Ectodermal cell (in vitro differentiated cells): ENCODE measurements at regions not wholly inside any gene's neighbourhood (a gene's known extent, or its start where the extent isn't known, plus 50 kb on each side); places are given as distances from the start of the nearest gene placed in this dataset.
"Not testable (repeated sequence)": the region's sequence is repeated elsewhere in the genome, so short reads cannot be mapped to it uniquely, and the experiment has no call there.

ENCODE experiments used
- H3K27ac ChIP-seq: 2 replicates; pipeline ENCODE4 v1.7.0; 2013; ENCODE audit warnings: mild to moderate bottlenecking, low read depth, low read length; ENCODE audit not compliant: insufficient read depth, poor library complexity, severe bottlenecking
- H3K27me3 ChIP-seq: 2 replicates; pipeline ENCODE4 v1.7.0; 2013; ENCODE audit warnings: mild to moderate bottlenecking, low read length; ENCODE audit not compliant: insufficient read depth, control insufficient read depth, poor library complexity, severe bottlenecking
- H3K36me3 ChIP-seq: one replicate; pipeline ENCODE4 v1.7.0; 2013; ENCODE audit warnings: low read length; ENCODE audit not compliant: control insufficient read depth, insufficient read depth
- H3K4me1 ChIP-seq: one replicate; pipeline ENCODE4 v1.7.0; 2013; ENCODE audit warnings: low read length; ENCODE audit not compliant: control insufficient read depth, insufficient read depth
- H3K4me3 ChIP-seq: 2 replicates; pipeline ENCODE4 v1.7.0; 2013; ENCODE audit warnings: low read depth, low read length, control low read depth; ENCODE audit not compliant: insufficient read depth
- H3K9me3 ChIP-seq: 2 replicates; pipeline ENCODE4 v1.7.0; 2013; ENCODE audit warnings: mild to moderate bottlenecking, low read length, moderate library complexity; ENCODE audit not compliant: control insufficient read depth
- WGBS, 2 experiments: methylation state at CpG; one replicate each; pipeline ENCODE4 v1.1.7; 2013; ENCODE audit warnings: missing lambda C conversion rate in 2 of 2; 5-methylcytosine and 5-hydroxymethylcytosine counted together

- WGBS, 2 experiments, result 7 to 8% methylated on average over 47 to 50 of the region's 52 CpGs
- Histone ChIP-seq H3K27me3 (peaks cover 32% of the 10 kb centered on the region), H3K4me1 (peaks cover 3% of the 10 kb centered on the region), H3K36me3 (no peaks in the 10 kb centered on the region), H3K4me3 (peak overlapping the region; percentile 32), H3K27ac (no peak overlapping the region), H3K9me3 (no peaks in the 10 kb centered on the region)
Measured at GRCh38 chr5:1644810-1645571, 121.2 kb upstream of the LPCAT1 start.

DNA sequence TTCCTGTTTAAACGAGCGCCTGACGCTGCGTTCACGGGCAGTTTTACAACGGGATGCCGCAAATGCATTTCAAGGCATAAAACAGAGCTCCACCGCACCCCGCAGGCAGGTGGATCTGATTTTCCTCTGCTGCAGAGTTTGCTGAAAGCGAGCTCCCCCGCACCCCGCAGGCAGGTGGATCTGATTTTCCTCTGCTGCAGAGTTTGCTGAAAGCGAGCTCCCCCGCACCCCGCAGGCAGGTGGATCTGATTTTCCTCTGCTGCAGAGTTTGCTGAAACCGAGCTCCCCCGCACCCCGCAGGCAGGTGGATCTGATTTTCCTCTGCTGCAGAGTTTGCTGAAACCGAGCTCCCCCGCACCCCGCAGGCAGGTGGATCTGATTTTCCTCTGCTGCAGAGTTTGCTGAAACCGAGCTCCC lies 120.6 kb upstream of the LPCAT1 start:
- not testable (repeated sequence) for H3K9me3 ChIP-seq, H3K36me3 ChIP-seq, H3K4me3 ChIP-seq, H3K27ac ChIP-seq, H3K4me1 ChIP-seq
- H3K27me3 ChIP-seq, result peaks cover 32% of the 10 kb centered on the region
- 4 to 6% methylated on average over 15 of the region's 22 CpGs for WGBS, 2 experiments

- Histone ChIP-seq H3K27me3 (peaks cover 32% of the 10 kb centered on the region), H3K36me3 (no peaks in the 10 kb centered on the region), H3K4me1 (peaks cover 3% of the 10 kb centered on the region), H3K27ac (no peak overlapping the region), H3K9me3 (no peaks in the 10 kb centered on the region), H3K4me3 (no peak overlapping the region)
- 30% methylated on average over 10 to 11 of the region's 14 CpGs for WGBS, 2 experiments
Measured at GRCh38 chr5:1643651-1644392, 120.1 kb upstream of the LPCAT1 start.

DNA sequence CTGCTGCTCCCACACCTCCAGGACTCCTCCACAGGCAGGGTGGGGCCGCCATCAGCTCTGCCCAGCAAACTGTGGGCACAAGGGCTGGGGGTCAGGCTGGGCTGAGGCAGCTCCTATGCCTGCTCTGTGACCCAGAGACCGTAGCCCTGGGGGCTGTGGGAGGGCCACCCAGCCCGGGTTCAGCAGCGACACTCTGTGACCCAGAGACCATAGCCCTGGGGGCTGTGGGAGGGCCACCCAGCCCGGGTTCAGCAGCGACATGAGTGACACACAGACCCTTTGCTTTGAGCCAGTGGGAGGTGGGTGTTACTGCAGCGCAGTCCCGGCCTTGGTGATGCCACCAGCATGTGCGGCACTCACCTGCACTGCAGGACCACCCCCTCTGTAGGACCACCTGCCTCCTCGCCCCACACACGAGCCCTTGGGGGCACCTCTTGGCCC lies 118.9 kb upstream of the LPCAT1 start:
- WGBS, 2 experiments, result 90 to 91% methylated on average over 11 of the region's 11 CpGs

GRCh38 chr5:1642221-1642620 lies 118.5 kb upstream of the LPCAT1 start:
- Histone ChIP-seq H3K4me1 (peaks cover 3% of the 10 kb centered on the region), H3K4me3 (no peak overlapping the region), H3K9me3 (no peaks in the 10 kb centered on the region), H3K27ac (no peak overlapping the region), H3K27me3 (peaks cover 32% of the 10 kb centered on the region), H3K36me3 (no peaks in the 10 kb centered on the region)
- WGBS, 2 experiments, result 89% methylated on average over 8 of the region's 8 CpGs

More for the DNA sequence above, 118.9 kb upstream of the LPCAT1 start:
- Histone ChIP-seq H3K36me3 (no peaks in the 10 kb centered on the region), H3K9me3 (no peaks in the 10 kb centered on the region), H3K4me1 (peaks cover 3% of the 10 kb centered on the region), H3K27ac (no peak overlapping the region), H3K27me3 (peaks cover 32% of the 10 kb centered on the region), H3K4me3 (no peak overlapping the region)

- 5 to 6% methylated on average over 11 to 12 of the region's 12 CpGs for WGBS, 2 experiments
Measured at GRCh38 chr5:1641560-1642166, 117.9 kb upstream of the LPCAT1 start.

GRCh38 chr5:1641041-1641440 lies 117.3 kb upstream of the LPCAT1 start:
- no peak overlapping the region for H3K4me3 ChIP-seq
- H3K9me3 ChIP-seq, result no peaks in the 10 kb centered on the region
- WGBS, 2 experiments, result 68 to 73% methylated on average over 10 to 16 of the region's 16 CpGs

More at GRCh38 chr5:1641560-1642166, 117.9 kb upstream of the LPCAT1 start:
- Histone ChIP-seq H3K36me3 (no peaks in the 10 kb centered on the region), H3K9me3 (no peaks in the 10 kb centered on the region), H3K4me1 (peaks cover 3% of the 10 kb centered on the region), H3K27me3 (peaks cover 32% of the 10 kb centered on the region), H3K27ac (no peak overlapping the region), H3K4me3 (no peak overlapping the region)

DNA sequence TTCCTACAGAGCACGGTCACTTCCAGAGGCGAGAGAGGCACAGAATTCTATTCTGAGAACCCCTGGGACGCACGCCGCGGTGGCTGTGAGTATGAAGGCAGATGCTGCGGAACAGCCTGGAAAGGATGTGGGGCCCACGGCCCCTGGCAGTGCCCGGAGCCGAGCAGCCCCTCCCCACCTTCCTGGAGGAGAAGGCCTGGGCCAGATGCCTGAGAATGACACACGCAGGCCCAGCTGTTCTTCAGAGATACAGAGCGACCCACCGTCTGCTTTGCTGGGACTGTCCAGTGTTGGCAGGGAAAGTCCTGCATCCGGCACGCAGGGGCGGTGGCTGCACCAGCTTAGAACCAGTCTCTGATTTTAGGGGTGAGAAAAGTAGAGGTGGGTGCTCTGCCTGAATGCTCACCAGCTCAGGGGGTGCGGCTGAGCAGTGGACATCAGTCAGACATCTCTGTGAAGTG lies 116.7 kb upstream of the LPCAT1 start:
- H3K27ac ChIP-seq, result no peak overlapping the region
- peaks cover 3% of the 10 kb centered on the region for H3K4me1 ChIP-seq
- no peaks in the 10 kb centered on the region for H3K9me3 ChIP-seq
- 91 to 92% methylated on average over 17 of the region's 17 CpGs for WGBS, 2 experiments
- H3K27me3 ChIP-seq, result peaks cover 32% of the 10 kb centered on the region
- no peak overlapping the region for H3K4me3 ChIP-seq
- H3K36me3 ChIP-seq, result no peaks in the 10 kb centered on the region

More at GRCh38 chr5:1641041-1641440, 117.3 kb upstream of the LPCAT1 start:
- H3K27ac ChIP-seq, result no peak overlapping the region
- H3K4me1 ChIP-seq, result peaks cover 3% of the 10 kb centered on the region
- H3K27me3 ChIP-seq, result peaks cover 32% of the 10 kb centered on the region
- H3K36me3 ChIP-seq, result no peaks in the 10 kb centered on the region

- H3K4me3 ChIP-seq, result no peak overlapping the region
- 93 to 94% methylated on average over 14 of the region's 14 CpGs for WGBS, 2 experiments
- no peaks in the 10 kb centered on the region for H3K9me3 ChIP-seq
- H3K4me1 ChIP-seq, result peaks cover 3% of the 10 kb centered on the region
- peaks cover 25% of the 10 kb centered on the region for H3K27me3 ChIP-seq
- no peak overlapping the region for H3K27ac ChIP-seq
- H3K36me3 ChIP-seq, result no peaks in the 10 kb centered on the region
Measured at GRCh38 chr5:1639757-1640156, 116.0 kb upstream of the LPCAT1 start.
